A549 (cell line): ENCODE measurements at regions not wholly inside any gene's neighbourhood (a gene's known extent, or its start where the extent isn't known, plus 50 kb on each side); places are given as distances from the start of the nearest gene placed in this dataset.

ENCODE experiments used
- ATAC-seq, 2 experiments: fragments of 200-7000 bp in 1 of 2; fragments of >200 bp in 1 of 2; cut with Nextera tagmentation in 1 of 2; cut with Tn5 transposase in 1 of 2; 3 replicates each; pipeline versions ENCODE4 v1.8.0 to v1.9.1; 2018 to 2020; ENCODE audit warnings: mild to moderate bottlenecking in 1 of 2, moderate library complexity in 1 of 2
- CTCF ChIA-PET: fragments of 300-600 bp; sonication (Branson Sonifier 250); formaldehyde crosslinking; extraction: SDS; loops from one replicate; lab custom pipeline; 2021; ENCODE audit warnings: antibody characterized with exemption, inconsistent platforms; lab: Yijun Ruan, JAX
- POLR2A ChIA-PET: fragments of 350-600 bp; formaldehyde crosslinking; extraction: SDS; loops from one replicate; lab custom pipeline; 2021; ENCODE audit warnings: antibody characterized with exemption, inconsistent platforms; lab: Yijun Ruan, JAX
- DNase-seq, 2 experiments: peaks; one replicate each; pipeline versions ENCODE4 v3.0.0 to v3.0.0-alpha.2; 2011 to 2016; ENCODE audit warnings: low read depth in 1 of 2, low spot score in 1 of 2
- FAIRE-seq: peaks from 2 replicates; lab custom pipeline; 2011; peaks lifted over from hg19 to GRCh38; lab: Jason Lieb, UNC
- H3K27ac ChIP-seq, 2 experiments: fragments of >200 bp; sonication (Bioruptor Twin); formaldehyde crosslinking; 3 replicates each; pipeline ENCODE4 v1.5.1; 2016 to 2017
- H3K4me1 ChIP-seq: fragments of >200 bp; sonication (Bioruptor Twin); formaldehyde crosslinking; 3 replicates; pipeline ENCODE4 v1.6.1; 2016
- H3K4me2 ChIP-seq: fragments of >200 bp; sonication (Bioruptor Twin); formaldehyde crosslinking; 3 replicates; pipeline ENCODE4 v1.6.1; 2016
- H3K4me3 ChIP-seq: fragments of >200 bp; sonication (Bioruptor Twin); formaldehyde crosslinking; 3 replicates; pipeline ENCODE4 v1.5.1; 2016
- H3K9me3 ChIP-seq: fragments of >200 bp; sonication (Bioruptor Twin); formaldehyde crosslinking; 3 replicates; pipeline ENCODE4 v1.6.1; 2016
- CHD4 ChIP-seq: fragments of 200-600 bp; sonication (generic); IDR thresholded peaks from 2 replicates; pipeline ENCODE4 v1.6.1; 2016; ENCODE audit warnings: antibody characterized with exemption, mild to moderate bottlenecking, borderline replicate concordance
- ESRRA ChIP-seq: fragments of 150-350 bp; IDR thresholded peaks from 2 replicates; pipeline ENCODE4 v1.6.1; 2014; ENCODE audit warnings: mild to moderate bottlenecking, low read length, borderline replicate concordance
- GATA3 ChIP-seq: IDR thresholded peaks from 2 replicates; pipeline ENCODE4 v1.6.1; 2012; ENCODE audit warnings: borderline replicate concordance
- HEYL ChIP-seq: fragments of 250-450 bp; sonication (Bioruptor Pico); IDR thresholded peaks from 2 replicates; pipeline ENCODE4 v1.8.0; 2021; ENCODE audit warnings: mild to moderate bottlenecking, moderate library complexity
- HOXA7 ChIP-seq: fragments of 250-450 bp; sonication (Bioruptor Pico); IDR thresholded peaks from 2 replicates; pipeline ENCODE4 v1.5.0; 2020; ENCODE audit warnings: mild to moderate bottlenecking, moderate library complexity
- NPAS2 ChIP-seq: fragments of 250-450 bp; sonication (Bioruptor Pico); IDR thresholded peaks from 2 replicates; pipeline ENCODE4 v1.8.0; 2022; ENCODE audit warnings: mild to moderate bottlenecking, moderate library complexity, borderline replicate concordance
- PHF8 ChIP-seq: fragments of 200-600 bp; sonication (generic); IDR thresholded peaks from 2 replicates; pipeline ENCODE4 v1.6.1; 2016; ENCODE audit warnings: low read depth, mild to moderate bottlenecking, antibody characterized with exemption, moderate library complexity, borderline replicate concordance
- POLR2A ChIP-seq: IDR thresholded peaks from 2 replicates; pipeline ENCODE4 v1.6.1; 2012; ENCODE audit warnings: mild to moderate bottlenecking, low read length
- RAD21 ChIP-seq, 2 experiments: fragments of >200 bp in 1 of 2; sonication (Bioruptor Twin) in 1 of 2; formaldehyde crosslinking in 1 of 2; IDR thresholded peaks in 1 of 2; conservative IDR thresholded peaks in 1 of 2; 2 replicates in 1 of 2; 3 replicates in 1 of 2; pipeline ENCODE4 v1.6.1; 2012 to 2018; ENCODE audit warnings: inconsistent platforms in 1 of 2
- RFX5 ChIP-seq: fragments of 450-650 bp; IDR thresholded peaks from 2 replicates; pipeline ENCODE4 v1.7.1; 2014; ENCODE audit warnings: antibody characterized with exemption, mild to moderate bottlenecking, moderate library complexity
- RNF2 ChIP-seq: fragments of 200-600 bp; sonication (generic); IDR thresholded peaks from 2 replicates; pipeline ENCODE4 v1.6.1; 2016; ENCODE audit warnings: low read depth, mild to moderate bottlenecking, antibody characterized with exemption, moderate library complexity, borderline replicate concordance
- TFCP2L1 ChIP-seq: fragments of 250-450 bp; sonication (Bioruptor Pico); IDR thresholded peaks from 2 replicates; pipeline ENCODE4 v1.5.0; 2021; ENCODE audit warnings: mild to moderate bottlenecking
- ZC3H11A ChIP-seq: fragments of 450-650 bp; IDR thresholded peaks from 2 replicates; pipeline ENCODE4 v1.6.1; 2014; ENCODE audit warnings: antibody characterized with exemption, mild to moderate bottlenecking
- ZFP36 ChIP-seq: fragments of 450-650 bp; IDR thresholded peaks from 2 replicates; pipeline ENCODE4 v1.6.1; 2014; ENCODE audit warnings: borderline replicate concordance; ENCODE audit not compliant: partially characterized antibody
- ZNF302 ChIP-seq: fragments of 250-450 bp; sonication (Bioruptor Pico); IDR thresholded peaks from 2 replicates; pipeline ENCODE4 v1.9.0; 2021; ENCODE audit warnings: inconsistent platforms, mild to moderate bottlenecking, moderate library complexity
- WGBS: methylation state at CpG from one replicate; pipeline ENCODE4 v1.1.6; 2017; ENCODE audit errors: missing lambda C conversion rate; 5-methylcytosine and 5-hydroxymethylcytosine counted together
- TF ChIP-seq, protein P1 (sequence below): fragments of >200 bp; sonication (Bioruptor Twin); formaldehyde crosslinking; IDR thresholded peaks from 3 replicates; pipeline ENCODE4 v1.5.1; 2016
- TF ChIP-seq, protein P2 (sequence below): fragments of 250-450 bp; sonication (Bioruptor Pico); IDR thresholded peaks from 2 replicates; pipeline ENCODE4 v1.5.0; 2021; ENCODE audit warnings: mild to moderate bottlenecking, moderate library complexity, borderline replicate concordance
- TF ChIP-seq, protein P3 (sequence below): fragments of 250-450 bp; sonication (Bioruptor Pico); IDR thresholded peaks from 2 replicates; pipeline ENCODE4 v1.5.0; 2020; ENCODE audit warnings: low read depth, mild to moderate bottlenecking, moderate library complexity
- TF ChIP-seq, protein P4 (sequence below): fragments of 150-350 bp; IDR thresholded peaks from 2 replicates; pipeline ENCODE4 v1.6.1; 2014; ENCODE audit warnings: low read depth, mild to moderate bottlenecking, low read length
- TF ChIP-seq, protein P5 (sequence below): fragments of >200 bp; sonication (Bioruptor Twin); formaldehyde crosslinking; IDR thresholded peaks from 2 replicates; pipeline ENCODE4 v1.6.1; 2016

DNA sequence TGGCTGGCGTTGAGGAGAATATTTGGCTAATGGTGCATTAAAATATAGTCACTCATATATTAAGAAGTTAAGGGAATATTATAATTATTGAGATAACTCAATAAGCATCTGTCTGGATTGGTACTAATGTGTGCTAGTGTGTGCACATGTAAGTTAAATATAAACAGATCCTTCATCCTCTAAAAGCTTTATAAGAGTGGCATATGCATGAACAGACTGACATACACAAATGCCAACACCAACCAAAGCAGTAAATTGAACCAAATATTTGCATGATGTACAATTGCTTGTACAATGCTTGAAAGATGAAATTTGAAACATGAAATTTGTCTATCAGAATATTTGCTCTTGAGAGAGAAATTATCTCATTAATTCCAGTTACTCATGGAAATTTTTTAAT is 344.9 kb downstream of the ADGRL2 start:
- ATAC-seq (no peak), DNase-seq (no peak), FAIRE-seq (no peak)
- 27% methylated on average over 1 of the region's 1 CpG for whole genome bisulfite sequencing
- POLR2A ChIA-PET = no interaction called here
- no peak overlapping the region for H3K4me3 ChIP-seq
- H3K9me3 ChIP-seq = no peaks in the 10 kb centered on the region
- no peak overlapping the region for H3K27ac ChIP-seq
- CTCF ChIA-PET = no interaction called here
- no peaks in the 10 kb centered on the region for H3K4me1 ChIP-seq
- no peak for TF ChIP-seq TFCP2L1
- no peak for TF ChIP-seq RNF2
- no peak for TF ChIP-seq PHF8
- no peak for TF ChIP-seq POLR2A
- no peak for TF ChIP-seq CHD4
- no peak for TF ChIP-seq ZC3H11A
- TF ChIP-seq RFX5 = no peak
- no peak for TF ChIP-seq GATA3
- TF ChIP-seq, protein P1, sequence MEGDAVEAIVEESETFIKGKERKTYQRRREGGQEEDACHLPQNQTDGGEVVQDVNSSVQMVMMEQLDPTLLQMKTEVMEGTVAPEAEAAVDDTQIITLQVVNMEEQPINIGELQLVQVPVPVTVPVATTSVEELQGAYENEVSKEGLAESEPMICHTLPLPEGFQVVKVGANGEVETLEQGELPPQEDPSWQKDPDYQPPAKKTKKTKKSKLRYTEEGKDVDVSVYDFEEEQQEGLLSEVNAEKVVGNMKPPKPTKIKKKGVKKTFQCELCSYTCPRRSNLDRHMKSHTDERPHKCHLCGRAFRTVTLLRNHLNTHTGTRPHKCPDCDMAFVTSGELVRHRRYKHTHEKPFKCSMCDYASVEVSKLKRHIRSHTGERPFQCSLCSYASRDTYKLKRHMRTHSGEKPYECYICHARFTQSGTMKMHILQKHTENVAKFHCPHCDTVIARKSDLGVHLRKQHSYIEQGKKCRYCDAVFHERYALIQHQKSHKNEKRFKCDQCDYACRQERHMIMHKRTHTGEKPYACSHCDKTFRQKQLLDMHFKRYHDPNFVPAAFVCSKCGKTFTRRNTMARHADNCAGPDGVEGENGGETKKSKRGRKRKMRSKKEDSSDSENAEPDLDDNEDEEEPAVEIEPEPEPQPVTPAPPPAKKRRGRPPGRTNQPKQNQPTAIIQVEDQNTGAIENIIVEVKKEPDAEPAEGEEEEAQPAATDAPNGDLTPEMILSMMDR = no peak
- TF ChIP-seq, protein P2, sequence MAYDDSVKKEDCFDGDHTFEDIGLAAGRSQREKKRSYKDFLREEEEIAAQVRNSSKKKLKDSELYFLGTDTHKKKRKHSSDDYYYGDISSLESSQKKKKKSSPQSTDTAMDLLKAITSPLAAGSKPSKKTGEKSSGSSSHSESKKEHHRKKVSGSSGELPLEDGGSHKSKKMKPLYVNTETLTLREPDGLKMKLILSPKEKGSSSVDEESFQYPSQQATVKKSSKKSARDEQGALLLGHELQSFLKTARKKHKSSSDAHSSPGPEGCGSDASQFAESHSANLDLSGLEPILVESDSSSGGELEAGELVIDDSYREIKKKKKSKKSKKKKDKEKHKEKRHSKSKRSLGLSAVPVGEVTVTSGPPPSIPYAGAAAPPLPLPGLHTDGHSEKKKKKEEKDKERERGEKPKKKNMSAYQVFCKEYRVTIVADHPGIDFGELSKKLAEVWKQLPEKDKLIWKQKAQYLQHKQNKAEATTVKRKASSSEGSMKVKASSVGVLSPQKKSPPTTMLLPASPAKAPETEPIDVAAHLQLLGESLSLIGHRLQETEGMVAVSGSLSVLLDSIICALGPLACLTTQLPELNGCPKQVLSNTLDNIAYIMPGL (CRISPR knock-in tag) = no peak
- TF ChIP-seq, protein P3, sequence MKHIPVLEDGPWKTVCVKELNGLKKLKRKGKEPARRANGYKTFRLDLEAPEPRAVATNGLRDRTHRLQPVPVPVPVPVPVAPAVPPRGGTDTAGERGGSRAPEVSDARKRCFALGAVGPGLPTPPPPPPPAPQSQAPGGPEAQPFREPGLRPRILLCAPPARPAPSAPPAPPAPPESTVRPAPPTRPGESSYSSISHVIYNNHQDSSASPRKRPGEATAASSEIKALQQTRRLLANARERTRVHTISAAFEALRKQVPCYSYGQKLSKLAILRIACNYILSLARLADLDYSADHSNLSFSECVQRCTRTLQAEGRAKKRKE (CRISPR knock-in tag) = no peak
- no peak overlapping the region for H3K4me2 ChIP-seq

DNA sequence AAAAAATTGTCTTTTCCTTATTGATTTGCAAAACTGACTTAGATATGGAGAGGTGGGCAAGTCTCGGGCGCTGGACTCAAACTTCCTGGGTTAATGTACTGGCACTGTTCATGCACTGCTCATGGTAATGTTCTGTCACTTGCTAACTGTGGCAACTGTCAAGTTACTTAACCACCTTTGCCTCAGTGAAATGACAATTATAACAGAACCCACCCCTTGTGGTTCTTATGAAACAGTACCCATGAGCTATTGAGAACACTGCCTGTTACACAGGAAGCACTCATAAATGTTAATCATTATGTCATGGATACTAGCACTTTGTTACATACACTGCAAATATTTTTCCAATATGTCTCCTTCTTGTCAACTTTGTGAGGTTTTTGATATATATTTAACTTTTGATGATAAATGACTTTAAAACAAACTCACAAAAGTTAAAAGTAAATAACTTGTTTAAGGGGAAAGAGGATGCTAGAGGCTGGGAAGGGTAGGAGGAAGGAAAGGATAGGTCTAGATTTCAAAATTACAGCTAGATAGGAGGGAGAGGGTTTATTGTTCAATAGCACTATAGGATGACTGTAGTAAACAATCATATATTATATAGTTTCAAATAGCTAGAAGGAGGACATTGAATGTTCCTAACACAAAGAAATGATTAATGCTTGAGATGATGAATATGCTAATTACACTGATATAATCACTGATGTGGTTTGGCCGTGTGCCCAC is 342.5 kb downstream of the ADGRL2 start:
- ATAC-seq (no peak), DNase-seq (no peak), FAIRE-seq (no peak)
- Histone ChIP-seq H3K4me3 (no peak overlapping the region), H3K4me2 (no peak overlapping the region), H3K27ac (no peak overlapping the region), H3K9me3 (no peaks in the 10 kb centered on the region), H3K4me1 (no peaks in the 10 kb centered on the region)
- ChIA-PET POLR2A (no interaction called here), CTCF (no interaction called here)
- TF ChIP-seq RAD21 (conservative IDR thresholded peaks at IDR 0.05 in 1 of 2, IDR thresholded peaks at IDR 0.05 in 1 of 2) (no peak), ZNF302 (no peak), ESRRA (no peak), RNF2 (no peak), HOXA7 (CRISPR knock-in tag) (no peak), HEYL (CRISPR knock-in tag) (no peak), ZC3H11A (no peak), NPAS2 (CRISPR knock-in tag) (no peak), RFX5 (no peak), ZFP36 (no peak)
- TF ChIP-seq, protein P4, sequence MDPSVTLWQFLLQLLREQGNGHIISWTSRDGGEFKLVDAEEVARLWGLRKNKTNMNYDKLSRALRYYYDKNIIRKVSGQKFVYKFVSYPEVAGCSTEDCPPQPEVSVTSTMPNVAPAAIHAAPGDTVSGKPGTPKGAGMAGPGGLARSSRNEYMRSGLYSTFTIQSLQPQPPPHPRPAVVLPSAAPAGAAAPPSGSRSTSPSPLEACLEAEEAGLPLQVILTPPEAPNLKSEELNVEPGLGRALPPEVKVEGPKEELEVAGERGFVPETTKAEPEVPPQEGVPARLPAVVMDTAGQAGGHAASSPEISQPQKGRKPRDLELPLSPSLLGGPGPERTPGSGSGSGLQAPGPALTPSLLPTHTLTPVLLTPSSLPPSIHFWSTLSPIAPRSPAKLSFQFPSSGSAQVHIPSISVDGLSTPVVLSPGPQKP = no peak
- TF ChIP-seq, protein P5, sequence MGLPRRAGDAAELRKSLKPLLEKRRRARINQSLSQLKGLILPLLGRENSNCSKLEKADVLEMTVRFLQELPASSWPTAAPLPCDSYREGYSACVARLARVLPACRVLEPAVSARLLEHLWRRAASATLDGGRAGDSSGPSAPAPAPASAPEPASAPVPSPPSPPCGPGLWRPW = no peak
- WGBS = 38% methylated on average over 3 of the region's 3 CpGs
